Activated CD8-positive, alpha-beta memory T cell treated with anti-CD3 and anti-CD28 coated beads, Interleukin-2, amount 10 ng/mL, durations not matched to agents 7 days and 5 days (primary cell): ENCODE measurements at regions not wholly inside any gene's neighbourhood (a gene's known extent, or its start where the extent isn't known, plus 50 kb on each side); places are given as distances from the start of the nearest gene placed in this dataset.

Source experiments
- ATAC-seq: fragments of 150-1000 bp; cut with Tn5 transposase; one replicate; pipeline ENCODE4 v1.10.0; 2021; ENCODE audit warnings: moderate library complexity
- CTCF ChIA-PET: fragments of 350-600 bp; sonication (Branson Sonifier 250); formaldehyde crosslinking; loops from one replicate; lab custom pipeline; 2021; ENCODE audit warnings: antibody characterized with exemption; lab: Charles Lee
- DNase-seq: peaks from one replicate; pipeline ENCODE4 v3.0.0-alpha.2; 2020
- H3K27ac Mint-ChIP-seq: one replicate; pipeline ENCODE4 v1.8.0; 2021; ENCODE audit warnings: mild to moderate bottlenecking, mixed read lengths
- H3K27me3 Mint-ChIP-seq: one replicate; pipeline ENCODE4 v1.8.0; 2021; ENCODE audit warnings: mixed read lengths
- H3K36me3 Mint-ChIP-seq: one replicate; pipeline ENCODE4 v1.8.0; 2021; ENCODE audit warnings: mild to moderate bottlenecking, mixed read lengths
- H3K4me1 Mint-ChIP-seq: one replicate; pipeline ENCODE4 v1.8.0; 2021; ENCODE audit warnings: mixed read lengths
- H3K4me3 Mint-ChIP-seq: one replicate; pipeline ENCODE4 v1.8.0; 2021; ENCODE audit warnings: mild to moderate bottlenecking, moderate library complexity, mixed read lengths
- H3K9me3 Mint-ChIP-seq: one replicate; pipeline ENCODE4 v1.8.0; 2022; ENCODE audit warnings: low read depth, mixed read lengths

DNA sequence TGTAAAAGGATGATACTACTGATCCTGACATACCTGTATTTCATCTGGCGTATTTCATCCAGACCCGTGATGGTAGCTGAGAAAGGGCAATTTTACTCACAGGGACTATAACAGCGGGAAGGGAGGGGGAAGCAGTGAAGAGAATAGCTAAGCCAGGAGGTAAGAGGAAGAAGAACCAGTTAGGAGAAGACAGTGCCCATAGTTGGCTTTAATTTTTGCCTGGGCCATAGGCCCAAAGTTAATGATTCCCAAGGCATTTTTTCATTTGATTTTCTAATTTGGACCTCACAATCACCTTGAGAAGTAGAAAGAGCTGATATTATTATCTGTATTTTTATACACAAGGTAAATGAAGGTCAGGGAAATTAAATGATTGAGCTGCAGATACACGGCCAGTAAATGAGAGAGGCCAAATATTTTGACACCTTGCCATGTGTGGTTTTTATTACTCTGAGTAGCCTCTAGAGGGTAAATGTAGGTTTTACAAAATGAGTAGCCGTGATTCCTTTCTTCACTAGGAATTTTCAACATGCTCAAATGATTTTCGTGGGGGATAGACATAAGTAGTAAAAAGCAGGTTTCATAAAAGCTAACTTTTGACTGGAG is 382.2 kb downstream of the FUT8 start:
- H3K27ac Mint-ChIP-seq, result no peak overlapping the region
- CTCF ChIA-PET, result interaction anchor here (0.7 to 1.9 kb wide), 4 partner anchors 10 to 171 kb away, joined by 3 to 4 read pairs (median 3); no protein-coding TSS in a partner anchor
- H3K36me3 Mint-ChIP-seq, result no peaks in the 10 kb centered on the region
- ATAC-seq (no peak), DNase-seq (no peak)
- no peaks in the 10 kb centered on the region for H3K9me3 Mint-ChIP-seq
- H3K4me3 Mint-ChIP-seq, result no peak overlapping the region
- H3K4me1 Mint-ChIP-seq, result no peaks in the 10 kb centered on the region
- H3K27me3 Mint-ChIP-seq, result peaks cover 16% of the 10 kb centered on the region

DNA sequence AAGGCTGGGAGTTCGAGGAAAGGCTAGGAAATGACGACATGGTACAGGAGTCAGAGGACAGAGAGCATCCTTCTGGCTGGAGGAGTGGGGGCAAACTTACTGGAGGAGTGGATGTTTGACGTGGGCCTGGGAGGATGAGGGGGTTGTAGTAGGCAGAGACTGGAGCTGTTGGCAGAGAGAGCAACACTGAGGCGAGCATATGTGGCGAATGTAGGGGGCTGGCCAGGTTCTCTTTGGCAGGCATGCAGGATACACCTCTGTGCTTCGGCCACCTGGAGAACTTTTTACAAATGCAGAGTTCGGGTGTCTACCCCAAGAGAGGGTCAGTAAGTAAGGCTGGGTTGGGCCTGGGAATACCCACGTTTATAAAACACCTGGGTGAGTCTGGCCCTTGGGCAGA is 385.7 kb downstream of the FUT8 start:
- Mint-ChIP-seq H3K27me3 (peaks cover 16% of the 10 kb centered on the region), H3K4me1 (no peaks in the 10 kb centered on the region), H3K27ac (no peak overlapping the region), H3K36me3 (no peaks in the 10 kb centered on the region), H3K9me3 (no peaks in the 10 kb centered on the region), H3K4me3 (no peak overlapping the region)
- DNase-seq (no peak), ATAC-seq (no peak)
- CTCF ChIA-PET, result no interaction called here

DNA sequence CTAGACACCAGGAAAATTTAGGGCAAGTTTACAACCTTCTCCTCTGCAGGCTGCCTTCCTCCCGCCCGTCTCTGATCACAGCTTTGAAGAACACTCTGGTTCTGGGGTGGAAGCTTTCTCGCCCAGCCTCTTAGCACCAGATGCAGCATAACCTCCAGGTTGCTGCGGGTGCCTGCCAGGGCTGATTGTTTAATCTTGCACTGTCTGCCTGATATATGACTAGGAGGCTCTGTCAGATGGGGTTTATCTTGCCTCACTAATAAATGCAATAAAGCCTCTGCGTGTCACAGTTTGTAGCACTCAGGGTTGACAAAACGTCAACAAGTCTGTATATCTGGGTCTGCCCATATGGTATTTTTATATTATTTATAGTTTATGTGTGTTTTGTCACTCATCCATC is 388.2 kb downstream of the FUT8 start:
- Mint-ChIP-seq H3K27ac (no peak overlapping the region), H3K27me3 (peaks cover 14% of the 10 kb centered on the region), H3K4me1 (peaks cover 4% of the 10 kb centered on the region), H3K9me3 (no peaks in the 10 kb centered on the region), H3K4me3 (no peak overlapping the region), H3K36me3 (no peaks in the 10 kb centered on the region)
- ATAC-seq (no peak), DNase-seq (no peak)
- CTCF ChIA-PET, result no interaction called here

DNA sequence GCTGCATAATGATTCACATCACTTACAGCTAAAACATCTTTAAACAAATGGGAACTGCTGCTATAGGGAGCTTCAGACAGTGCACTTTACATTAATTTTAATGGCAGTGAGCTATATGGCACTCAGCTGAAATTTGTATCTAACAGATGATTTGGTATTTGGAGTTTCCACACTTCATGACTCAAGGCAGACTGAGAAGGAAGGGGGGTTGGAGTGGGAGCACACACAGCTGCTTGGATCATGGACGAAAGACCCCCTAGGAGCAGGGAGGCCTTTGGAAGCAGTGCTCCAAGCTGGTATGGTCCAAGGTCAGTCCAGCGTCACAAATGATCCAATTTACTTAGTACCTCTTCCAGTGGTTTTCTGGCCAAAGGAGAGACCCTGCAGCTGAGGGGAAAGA is 389.7 kb downstream of the FUT8 start:
- Mint-ChIP-seq H3K4me1 (peaks cover 4% of the 10 kb centered on the region), H3K9me3 (no peaks in the 10 kb centered on the region), H3K27me3 (peaks cover 6% of the 10 kb centered on the region), H3K27ac (no peak overlapping the region), H3K4me3 (no peak overlapping the region), H3K36me3 (no peaks in the 10 kb centered on the region)
- CTCF ChIA-PET, result no interaction called here
- ATAC-seq, result no peak
- no peak for DNase-seq

DNA sequence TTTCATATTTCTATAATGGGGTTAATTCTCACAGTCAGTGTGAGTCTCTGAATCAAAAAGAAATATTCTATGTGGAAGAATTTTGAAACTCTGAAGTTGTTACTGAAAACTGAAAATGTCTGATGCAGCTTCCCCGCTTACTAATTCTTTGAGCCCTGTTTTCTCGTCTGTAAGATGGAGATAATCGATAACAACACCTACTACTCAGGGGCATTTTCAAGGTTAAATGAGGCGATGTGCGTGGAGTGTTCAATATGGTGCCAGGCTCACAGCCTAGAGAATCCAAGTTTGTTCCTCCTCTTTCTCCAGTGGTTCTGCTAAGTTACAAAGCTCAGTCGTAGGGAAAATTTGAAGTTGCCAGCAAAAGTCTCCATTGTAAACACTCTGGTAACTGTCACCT is 391.4 kb downstream of the FUT8 start:
- Mint-ChIP-seq H3K9me3 (no peaks in the 10 kb centered on the region), H3K4me1 (peaks cover 4% of the 10 kb centered on the region), H3K36me3 (no peaks in the 10 kb centered on the region), H3K27ac (no peak overlapping the region), H3K27me3 (no peaks in the 10 kb centered on the region), H3K4me3 (no peak overlapping the region)
- DNase-seq, result no peak
- no peak for ATAC-seq
- CTCF ChIA-PET, result interaction anchor here (1.1 to 2.2 kb wide), 2 partner anchors 21 to 155 kb away, joined by 3 to 9 read pairs; no protein-coding TSS in a partner anchor

DNA sequence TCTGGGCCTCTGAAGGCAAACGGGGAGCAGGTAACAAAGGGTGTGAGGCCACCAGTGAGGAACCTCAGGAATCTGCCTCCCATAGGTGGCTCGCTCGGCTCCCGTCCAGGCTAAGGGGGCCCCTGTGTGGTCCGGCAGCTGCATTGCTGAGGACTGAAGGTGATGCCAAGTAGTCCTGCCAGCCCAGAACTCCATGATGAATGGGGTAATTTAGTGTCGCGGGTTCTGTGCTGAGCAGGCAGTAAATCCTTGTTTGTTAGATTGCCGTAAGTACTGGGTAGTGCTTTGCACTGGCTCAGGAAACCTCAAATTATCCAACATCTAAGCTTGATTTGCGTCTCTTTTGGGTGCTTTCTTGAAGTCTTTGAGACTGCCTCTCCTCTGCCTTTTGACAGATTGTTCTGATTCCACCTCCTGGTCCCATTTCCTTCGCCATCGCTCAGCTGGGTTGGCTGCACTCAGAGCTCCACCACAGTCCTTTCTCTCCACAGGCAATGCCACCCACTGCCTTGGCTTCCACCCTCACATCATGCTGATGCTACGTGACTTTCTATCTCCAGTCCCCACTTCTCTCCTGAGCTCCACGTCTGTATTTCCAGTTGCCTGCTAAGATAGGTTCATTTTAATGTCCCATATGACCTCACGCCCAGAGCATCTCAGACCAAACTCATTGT is 392.0 kb downstream of the FUT8 start:
- ATAC-seq (no peak), DNase-seq (no peak)
- Mint-ChIP-seq H3K36me3 (no peaks in the 10 kb centered on the region), H3K4me1 (peaks cover 4% of the 10 kb centered on the region), H3K4me3 (no peak overlapping the region), H3K27ac (no peak overlapping the region), H3K9me3 (no peaks in the 10 kb centered on the region), H3K27me3 (no peaks in the 10 kb centered on the region)
- CTCF ChIA-PET, result interaction anchor here (0.8 to 2.2 kb wide), 3 partner anchors 9 to 155 kb away, joined by 3 to 9 read pairs (median 3); no protein-coding TSS in a partner anchor

DNA sequence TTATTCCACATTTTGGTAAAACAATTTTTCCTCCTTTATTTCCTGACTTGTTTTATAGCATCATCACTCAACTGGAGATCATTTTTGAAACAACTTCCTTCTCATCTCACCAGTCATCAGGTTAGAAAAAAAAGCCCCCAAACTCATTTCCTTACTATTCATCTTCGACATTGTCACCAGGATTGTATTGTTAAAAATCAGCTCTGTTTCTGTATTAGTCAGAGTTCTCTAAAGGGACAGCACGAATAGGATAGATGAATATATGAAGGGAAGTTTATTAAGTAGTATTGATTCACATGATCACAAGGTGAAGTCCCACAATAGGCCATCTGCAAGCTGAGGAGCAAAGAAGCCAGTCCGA is 392.6 kb downstream of the FUT8 start:
- H3K9me3 Mint-ChIP-seq, result peaks cover 2% of the 10 kb centered on the region
- no peaks in the 10 kb centered on the region for H3K36me3 Mint-ChIP-seq
- H3K4me1 Mint-ChIP-seq, result peaks cover 4% of the 10 kb centered on the region
- CTCF ChIA-PET, result interaction anchor here (0.8 to 2.2 kb wide), 2 partner anchors 10 to 20 kb away, joined by 3 to 9 read pairs; no protein-coding TSS in a partner anchor
- ATAC-seq (peak; percentile 30), DNase-seq (no peak)
- H3K27me3 Mint-ChIP-seq, result no peaks in the 10 kb centered on the region
- no peak overlapping the region for H3K27ac Mint-ChIP-seq
- no peak overlapping the region for H3K4me3 Mint-ChIP-seq

DNA sequence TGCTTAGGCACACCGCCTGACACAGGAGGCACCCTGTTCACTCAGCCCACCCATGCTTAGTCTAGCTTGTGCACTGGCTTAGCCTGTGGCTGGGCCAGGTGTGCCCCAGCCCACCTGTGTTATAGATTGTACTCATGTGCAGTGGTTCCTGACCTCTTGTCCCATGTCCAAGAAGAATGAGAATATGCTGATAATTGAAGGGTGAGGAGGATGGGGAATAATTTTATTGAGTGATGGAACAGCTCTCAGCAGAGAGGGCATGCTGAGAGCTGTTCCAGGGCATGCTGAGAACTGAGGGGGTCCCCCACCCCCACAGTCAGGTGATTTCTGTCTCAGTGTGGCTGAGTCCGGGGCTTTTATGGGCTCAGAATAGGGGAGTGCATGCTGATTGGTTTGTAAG is 395.9 kb downstream of the FUT8 start:
- no peak overlapping the region for H3K27ac Mint-ChIP-seq
- DNase-seq, result no peak

DNA sequence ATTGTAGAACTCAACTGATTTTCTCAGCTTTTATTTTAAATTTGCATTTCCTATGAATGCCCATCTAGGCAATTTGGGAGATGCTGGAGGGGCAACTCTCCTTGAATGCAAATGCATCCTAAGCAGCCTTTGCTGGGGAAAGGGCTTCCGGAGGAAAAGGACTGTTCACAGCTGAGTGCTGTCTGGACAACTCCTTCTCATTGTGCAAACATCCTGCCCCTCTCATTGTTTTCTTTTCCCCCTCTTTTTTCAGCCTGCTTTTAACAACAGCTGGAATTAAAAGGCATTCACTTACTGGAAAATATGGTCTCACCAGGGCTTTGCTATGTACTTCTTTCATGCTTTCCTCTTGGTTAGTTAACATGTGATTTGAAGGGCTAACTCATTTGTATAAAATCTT is 397.8 kb downstream of the FUT8 start:
- Mint-ChIP-seq H3K4me1 (no peaks in the 10 kb centered on the region), H3K9me3 (peaks cover 6% of the 10 kb centered on the region), H3K36me3 (peaks cover 2% of the 10 kb centered on the region), H3K4me3 (no peak overlapping the region), H3K27me3 (peaks cover 10% of the 10 kb centered on the region), H3K27ac (no peak overlapping the region)
- DNase-seq, result no peak
- CTCF ChIA-PET, result interaction anchor here (0.9 to 3.9 kb wide), 3 partner anchors 14 to 150 kb away, joined by 3 to 14 read pairs (median 3); no protein-coding TSS in a partner anchor
- ATAC-seq, result no peak

More for the DNA sequence above, 395.9 kb downstream of the FUT8 start:
- H3K4me3 Mint-ChIP-seq, result no peak overlapping the region
- H3K9me3 Mint-ChIP-seq, result peaks cover 6% of the 10 kb centered on the region
- H3K27me3 Mint-ChIP-seq, result peaks cover 10% of the 10 kb centered on the region
- peaks cover 4% of the 10 kb centered on the region for H3K4me1 Mint-ChIP-seq
- no peak for ATAC-seq
- CTCF ChIA-PET, result no interaction called here
- H3K36me3 Mint-ChIP-seq, result peaks cover 2% of the 10 kb centered on the region

DNA sequence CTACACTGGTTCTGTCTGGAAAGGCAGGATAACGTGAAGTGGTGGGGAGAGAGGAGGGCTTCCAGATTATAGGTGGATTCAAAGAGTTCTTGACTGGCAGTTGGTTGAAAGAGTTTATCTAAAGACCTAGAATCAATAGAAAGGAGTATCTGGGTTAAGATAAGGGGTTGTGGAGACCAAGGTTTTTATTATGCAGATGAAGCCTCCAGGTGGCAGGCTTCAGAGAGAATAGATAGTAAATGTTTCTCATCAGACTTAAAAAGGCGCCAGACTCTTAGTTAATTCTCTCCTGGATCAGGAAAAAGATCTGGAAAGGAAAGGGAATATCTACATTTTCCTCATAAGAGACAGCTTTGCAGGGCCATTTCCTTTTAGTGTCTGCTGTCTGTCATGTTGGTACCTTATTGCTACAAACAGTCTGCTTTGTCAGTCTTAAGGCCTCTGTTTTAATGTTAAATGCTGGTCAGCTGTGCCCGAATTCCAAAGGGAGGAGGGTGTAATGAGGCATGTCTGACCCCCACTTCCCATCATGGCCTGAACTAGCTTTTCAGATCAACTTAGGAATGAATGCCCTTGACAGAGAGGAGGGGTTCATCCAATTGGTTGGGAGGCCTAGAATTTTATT is 401.3 kb downstream of the FUT8 start:
- Mint-ChIP-seq H3K4me3 (no peak overlapping the region), H3K4me1 (no peaks in the 10 kb centered on the region), H3K27me3 (peaks cover 10% of the 10 kb centered on the region), H3K36me3 (peaks cover 2% of the 10 kb centered on the region), H3K9me3 (peaks cover 6% of the 10 kb centered on the region), H3K27ac (no peak overlapping the region)
- no peak for ATAC-seq
- CTCF ChIA-PET, result no interaction called here
- no peak for DNase-seq

DNA sequence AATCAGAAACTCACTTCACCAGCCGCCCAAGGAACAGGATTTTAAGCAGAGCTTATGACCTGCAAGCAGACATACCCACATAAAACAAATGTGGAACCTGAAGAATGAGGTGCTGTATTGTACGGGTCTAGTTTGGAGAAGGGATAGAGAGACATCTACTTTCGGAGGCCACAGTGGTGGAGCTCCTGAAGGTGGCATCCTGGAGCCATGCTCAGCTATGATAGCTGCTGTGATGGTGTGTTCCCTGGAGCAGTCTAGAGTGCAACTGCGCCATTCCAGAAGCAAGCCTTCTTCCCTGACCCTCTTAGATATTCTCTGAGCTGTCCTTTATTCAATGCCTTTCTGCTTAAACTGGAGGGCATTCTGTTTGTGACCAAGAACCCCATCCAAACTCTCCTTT is 402.6 kb downstream of the FUT8 start:
- H3K4me1 Mint-ChIP-seq, result no peaks in the 10 kb centered on the region
- ATAC-seq, result no peak
- CTCF ChIA-PET, result interaction anchor here (0.7 to 2.2 kb wide), 7 partner anchors 8 to 255 kb away, joined by 3 to 14 read pairs (median 3); no protein-coding TSS in a partner anchor
- H3K27me3 Mint-ChIP-seq, result peaks cover 10% of the 10 kb centered on the region
- no peak overlapping the region for H3K4me3 Mint-ChIP-seq
- no peak overlapping the region for H3K27ac Mint-ChIP-seq
- DNase-seq, result no peak
- peaks cover 4% of the 10 kb centered on the region for H3K9me3 Mint-ChIP-seq
- H3K36me3 Mint-ChIP-seq, result peaks cover 2% of the 10 kb centered on the region

DNA sequence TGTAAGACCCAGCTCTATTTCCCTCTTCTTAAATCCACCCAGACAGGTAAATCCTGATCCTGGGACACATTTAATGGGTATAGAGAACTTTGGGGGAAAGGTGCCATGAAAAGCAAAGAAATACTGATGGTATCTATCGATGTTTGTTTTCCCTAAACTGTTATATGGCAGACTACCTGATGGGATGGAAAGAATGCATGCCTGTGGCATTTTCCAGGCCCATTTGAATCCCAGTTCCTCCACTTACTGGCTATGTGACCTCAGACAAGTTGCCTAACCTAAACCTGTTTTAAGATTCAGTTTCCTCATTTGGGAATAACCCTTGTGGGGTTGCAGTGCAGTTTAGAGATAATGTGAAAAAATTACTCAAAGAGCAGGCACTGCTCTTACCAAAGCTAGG is 404.5 kb downstream of the FUT8 start:
- ATAC-seq (no peak), DNase-seq (no peak)
- Mint-ChIP-seq H3K27ac (no peak overlapping the region), H3K36me3 (no peaks in the 10 kb centered on the region), H3K9me3 (no peaks in the 10 kb centered on the region), H3K27me3 (no peaks in the 10 kb centered on the region), H3K4me3 (no peak overlapping the region), H3K4me1 (no peaks in the 10 kb centered on the region)
- CTCF ChIA-PET, result interaction anchor here (2.2 kb wide), 1 partner anchor 8 kb away, joined by 14 read pairs; no protein-coding TSS in a partner anchor

DNA sequence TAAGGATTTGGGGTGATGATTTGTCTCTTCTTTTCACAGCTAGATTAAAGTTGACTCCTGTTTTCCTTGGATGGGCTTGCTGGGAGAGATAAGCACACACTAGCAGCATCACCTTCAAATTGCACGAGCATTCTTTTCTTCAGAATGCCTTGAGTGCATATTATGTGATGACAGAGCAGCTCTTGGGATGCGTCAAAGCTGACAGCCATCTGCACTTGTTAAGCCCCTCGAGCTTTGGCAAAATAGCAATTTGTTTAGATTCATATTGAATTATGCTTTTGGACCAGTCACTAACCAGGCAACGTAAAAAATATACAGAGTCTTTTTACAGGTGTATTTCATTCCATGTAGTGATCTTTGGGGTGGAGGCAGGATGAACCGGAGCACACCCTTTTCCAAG is 407.0 kb downstream of the FUT8 start:
- H3K27me3 Mint-ChIP-seq, result no peaks in the 10 kb centered on the region
- no peaks in the 10 kb centered on the region for H3K9me3 Mint-ChIP-seq
- H3K4me1 Mint-ChIP-seq, result peaks cover 3% of the 10 kb centered on the region
- no peak overlapping the region for H3K27ac Mint-ChIP-seq
- ATAC-seq, result no peak
- CTCF ChIA-PET, result interaction anchor here (0.6 kb wide), 1 partner anchor 168 kb away, joined by 4 read pairs; no protein-coding TSS in a partner anchor
- no peaks in the 10 kb centered on the region for H3K36me3 Mint-ChIP-seq
- DNase-seq, result no peak
- no peak overlapping the region for H3K4me3 Mint-ChIP-seq
